ENCODE measurements at regions not wholly inside any gene's neighbourhood (a gene's known extent, or its start where the extent isn't known, plus 50 kb on each side); places are given as distances from the start of the nearest gene placed in this dataset.
"Not testable (repeated sequence)": the region's sequence is repeated elsewhere in the genome, so short reads cannot be mapped to it uniquely, and the experiment has no call there.

- H3K36me3 ChIP-seq, result no peaks in the 10 kb centered on the region
- H3K4me3 ChIP-seq, result no peak overlapping the region
- no peak for DNase-seq
- no peaks in the 10 kb centered on the region for H3K27me3 ChIP-seq
- TF ChIP-seq, protein P1, sequence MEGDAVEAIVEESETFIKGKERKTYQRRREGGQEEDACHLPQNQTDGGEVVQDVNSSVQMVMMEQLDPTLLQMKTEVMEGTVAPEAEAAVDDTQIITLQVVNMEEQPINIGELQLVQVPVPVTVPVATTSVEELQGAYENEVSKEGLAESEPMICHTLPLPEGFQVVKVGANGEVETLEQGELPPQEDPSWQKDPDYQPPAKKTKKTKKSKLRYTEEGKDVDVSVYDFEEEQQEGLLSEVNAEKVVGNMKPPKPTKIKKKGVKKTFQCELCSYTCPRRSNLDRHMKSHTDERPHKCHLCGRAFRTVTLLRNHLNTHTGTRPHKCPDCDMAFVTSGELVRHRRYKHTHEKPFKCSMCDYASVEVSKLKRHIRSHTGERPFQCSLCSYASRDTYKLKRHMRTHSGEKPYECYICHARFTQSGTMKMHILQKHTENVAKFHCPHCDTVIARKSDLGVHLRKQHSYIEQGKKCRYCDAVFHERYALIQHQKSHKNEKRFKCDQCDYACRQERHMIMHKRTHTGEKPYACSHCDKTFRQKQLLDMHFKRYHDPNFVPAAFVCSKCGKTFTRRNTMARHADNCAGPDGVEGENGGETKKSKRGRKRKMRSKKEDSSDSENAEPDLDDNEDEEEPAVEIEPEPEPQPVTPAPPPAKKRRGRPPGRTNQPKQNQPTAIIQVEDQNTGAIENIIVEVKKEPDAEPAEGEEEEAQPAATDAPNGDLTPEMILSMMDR (IDR thresholded peaks at IDR 0.05), result no peak
- TF ChIP-seq POLR2A (IDR thresholded peaks at IDR 0.05), result no peak
- H3K9me3 ChIP-seq, result no peaks in the 10 kb centered on the region
- peaks cover 0 to 39% (median 7%) of the 10 kb centered on the region in 4 donors for H3K4me1 ChIP-seq
- peak overlapping the region; percentile 11 to 72 (median 34) for H3K27ac ChIP-seq
Observed at GRCh38 chr1:203405703-203406438, 54.9 kb upstream of the FMOD start.

DNA sequence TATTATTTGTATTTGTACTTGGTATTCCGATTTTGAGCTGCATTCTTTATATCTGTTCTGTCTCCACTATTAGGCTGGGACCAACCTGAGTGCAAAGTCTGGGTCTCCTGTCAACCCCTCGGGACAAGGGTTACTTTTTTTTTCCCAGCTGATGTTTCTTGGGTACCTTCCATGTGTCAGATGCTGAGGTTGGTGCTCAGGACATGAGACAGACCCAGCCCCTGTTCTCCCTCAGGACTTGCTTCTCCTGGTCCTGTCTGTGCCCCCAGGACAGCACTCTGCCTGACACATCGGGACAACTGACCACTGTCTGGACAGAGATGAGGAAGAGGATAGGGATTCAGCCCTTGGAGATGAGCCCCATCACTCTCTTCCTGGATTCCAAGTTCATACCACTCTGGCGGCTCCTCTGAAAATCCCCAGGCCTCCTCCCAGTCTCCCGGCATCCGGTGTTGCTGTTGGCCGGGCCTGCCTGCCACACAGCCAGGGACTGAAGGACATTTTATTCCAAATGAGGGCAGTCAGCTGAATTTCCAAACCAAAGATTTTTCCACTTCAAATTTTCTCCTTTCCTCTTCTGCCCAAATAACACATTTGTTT, 55.6 kb upstream of the FMOD start:
- H3K27ac ChIP-seq, result peak overlapping the region; percentile 38 to 72 (median 40)
- peaks cover 0 to 39% (median 7%) of the 10 kb centered on the region in 4 donors for H3K4me1 ChIP-seq
- no peak for DNase-seq

DNA sequence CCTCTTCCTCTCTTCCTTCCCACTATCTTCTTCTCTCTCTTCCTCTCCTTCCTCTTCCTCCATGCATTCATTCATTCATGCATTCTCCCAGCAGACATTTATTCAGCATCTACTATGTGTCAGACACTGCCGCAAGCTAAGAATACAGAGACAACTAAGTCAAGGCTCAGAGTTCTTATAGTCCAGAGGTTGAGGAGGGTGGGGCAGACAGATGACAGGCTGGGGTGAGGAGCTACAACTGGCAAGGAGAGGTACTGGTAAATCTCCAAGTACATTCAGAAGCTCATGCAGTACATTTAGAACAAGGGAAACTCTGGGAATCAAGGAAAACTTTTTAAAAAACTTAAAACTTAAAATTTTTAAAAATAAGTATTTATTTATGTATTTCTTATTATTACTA, 56.4 kb upstream of the FMOD start:
- TF ChIP-seq, protein P1 (IDR thresholded peaks at IDR 0.05), result peak in 1 of 6 experiments; percentile 14
- TF ChIP-seq POLR2A (IDR thresholded peaks at IDR 0.05), result peak in 1 of 2 donors; percentile 11
- Histone ChIP-seq H3K27ac (peak overlapping the region in 3 of 4 donors; percentile 38 to 72 (median 40)), H3K36me3 (no peaks in the 10 kb centered on the region), H3K27me3 (no peaks in the 10 kb centered on the region), H3K4me3 (no peak overlapping the region), H3K9me3 (no peaks in the 10 kb centered on the region), H3K4me1 (peaks cover 0 to 39% (median 7%) of the 10 kb centered on the region in 4 donors)
- peak in 1 of 3 donors; percentile 66 for DNase-seq

More for the DNA sequence above, 55.6 kb upstream of the FMOD start:
- no peak overlapping the region for H3K4me3 ChIP-seq
- no peaks in the 10 kb centered on the region for H3K9me3 ChIP-seq
- H3K36me3 ChIP-seq, result no peaks in the 10 kb centered on the region
- no peaks in the 10 kb centered on the region for H3K27me3 ChIP-seq
- TF ChIP-seq POLR2A (IDR thresholded peaks at IDR 0.05), result no peak

- Histone ChIP-seq H3K4me3 (no peak overlapping the region), H3K27ac (peak overlapping the region; percentile 14 to 84 (median 50))
- DNase-seq, result peak; percentile 30 to 90 (median 88)
Observed at GRCh38 chr1:203408486-203409481, 57.9 kb upstream of the FMOD start.

DNA sequence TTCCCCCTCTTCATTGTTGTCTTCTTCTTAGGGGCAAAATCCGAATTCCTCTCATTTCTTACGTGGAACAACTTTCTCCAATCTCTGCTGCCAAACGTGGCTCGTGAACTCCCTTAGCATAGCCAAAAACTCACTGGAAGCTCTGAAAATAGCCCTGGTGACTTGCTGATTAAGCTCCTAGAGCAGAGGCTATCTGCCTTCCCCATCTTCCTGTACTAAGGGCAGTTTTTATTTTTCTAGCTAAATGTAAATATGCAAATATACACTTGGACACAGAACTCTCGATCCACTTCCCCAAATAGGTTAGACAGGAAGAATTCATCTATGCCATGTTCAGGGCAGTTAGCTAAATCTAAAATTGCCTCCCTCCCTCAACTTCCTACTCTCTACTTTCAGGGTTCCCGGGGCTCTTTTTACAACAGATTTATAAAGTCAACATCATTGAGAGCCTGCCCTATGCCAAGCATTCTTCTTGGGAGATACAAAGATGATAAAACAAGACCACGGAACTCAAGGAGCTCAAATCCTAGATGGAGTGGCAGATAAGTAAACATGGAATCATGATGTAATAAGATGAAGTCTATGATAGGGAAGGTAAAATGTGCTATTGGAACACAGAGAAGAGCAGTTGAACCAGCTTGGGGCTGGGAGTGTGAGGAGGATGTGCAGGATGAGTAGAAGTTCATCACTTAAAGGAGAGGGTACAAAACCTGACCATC, 59.4 kb upstream of the FMOD start:
- Histone ChIP-seq H3K4me3 (no peak overlapping the region), H3K9me3 (no peaks in the 10 kb centered on the region), H3K27ac (no peak overlapping the region), H3K4me1 (peaks cover 0 to 39% (median 7%) of the 10 kb centered on the region in 4 donors), H3K27me3 (no peaks in the 10 kb centered on the region), H3K36me3 (no peaks in the 10 kb centered on the region)
- TF ChIP-seq, protein P1 (IDR thresholded peaks at IDR 0.05), result no peak
- no peak for TF ChIP-seq POLR2A (IDR thresholded peaks at IDR 0.05)
- no peak for DNase-seq

More at GRCh38 chr1:203408486-203409481, 57.9 kb upstream of the FMOD start:
- H3K4me1 ChIP-seq, result peaks cover 0 to 39% (median 7%) of the 10 kb centered on the region in 4 donors
- peak in 1 of 2 donors; percentile 28 for TF ChIP-seq POLR2A (IDR thresholded peaks at IDR 0.05)
- TF ChIP-seq, protein P1 (IDR thresholded peaks at IDR 0.05), result no peak
- H3K9me3 ChIP-seq, result no peaks in the 10 kb centered on the region
- H3K36me3 ChIP-seq, result no peaks in the 10 kb centered on the region
- no peaks in the 10 kb centered on the region for H3K27me3 ChIP-seq

DNA sequence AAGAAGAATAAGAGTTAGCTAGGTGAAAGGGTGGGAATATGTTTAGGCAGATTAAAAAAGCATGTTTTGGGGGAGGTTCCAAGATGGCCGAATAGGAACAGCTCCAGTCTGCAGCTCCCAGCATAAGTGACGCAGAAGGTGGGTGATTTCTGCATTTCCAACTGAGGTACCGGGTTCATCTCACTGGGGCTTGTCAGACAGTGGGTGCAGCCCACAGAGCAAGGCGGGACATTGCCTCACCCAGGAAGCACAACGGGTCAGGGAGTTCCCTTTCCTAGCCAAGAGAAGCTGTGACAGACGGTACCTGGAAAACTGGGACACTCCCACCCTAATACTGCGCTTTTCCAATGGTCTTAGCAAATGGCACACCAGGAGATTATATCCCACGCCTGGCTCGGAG, 60.5 kb upstream of the FMOD start:
- H3K4me3 ChIP-seq, DNase-seq, H3K9me3 ChIP-seq, H3K27ac ChIP-seq, H3K36me3 ChIP-seq, H3K27me3 ChIP-seq: not testable (repeated sequence)
- peaks cover 0 to 31% (median 7%) of the 10 kb centered on the region in 4 donors for H3K4me1 ChIP-seq

Measured in Peyer's patch (tissue), 4 donors.